Panc1 (cell line): ENCODE measurements at regions not wholly inside any gene's neighbourhood (a gene's known extent, or its start where the extent isn't known, plus 50 kb on each side); places are given as distances from the start of the nearest gene placed in this dataset.

Source experiments
- ATAC-seq: fragments of 200-7000 bp; cut with Tn5 transposase; 2 replicates; pipeline ENCODE4 v1.9.1; 2020; ENCODE audit warnings: mild to moderate bottlenecking, moderate library complexity
- BruUV-seq: library from RNA; stranded (reverse); fragments of 400-500 nt; replicated peaks from 2 replicates; lab custom pipeline; 2021; lab: Mats Ljungman, UMichigan
- CTCF ChIA-PET: fragments of 300-600 bp; sonication (Branson Sonifier 250); formaldehyde crosslinking; loops from one replicate; lab custom pipeline; 2022; ENCODE audit warnings: antibody characterized with exemption; lab: Charles Lee
- POLR2A ChIA-PET: fragments of 300-600 bp; sonication (Branson Sonifier 250); formaldehyde crosslinking; loops from one replicate; lab custom pipeline; 2022; ENCODE audit warnings: antibody characterized with exemption; lab: Charles Lee
- DNase-seq: peaks from one replicate; pipeline ENCODE4 v3.0.0-alpha.2; 2010; ENCODE audit warnings: low read depth, low spot score
- H3K27ac ChIP-seq: 2 replicates; pipeline ENCODE4 v1.5.1; 2011; ENCODE audit warnings: mild to moderate bottlenecking, low read length, inconsistent platforms
- H3K27me3 ChIP-seq: fragments of 200-500 bp; sonication (Bioruptor generic); 2 replicates; pipeline ENCODE4 v1.6.0; 2014; ENCODE audit warnings: low read length, inconsistent platforms; ENCODE audit not compliant: control insufficient read depth, insufficient read depth
- H3K36me3 ChIP-seq: fragments of 200-500 bp; sonication (Bioruptor generic); 2 replicates; pipeline ENCODE4 v1.5.1; 2014; ENCODE audit warnings: inconsistent platforms, mild to moderate bottlenecking, low read length, moderate library complexity; ENCODE audit not compliant: control insufficient read depth, insufficient read depth
- H3K4me1 ChIP-seq: 2 replicates; pipeline ENCODE4 v1.5.1; 2011; ENCODE audit warnings: inconsistent platforms, mild to moderate bottlenecking, low read length, moderate library complexity; ENCODE audit not compliant: control insufficient read depth, insufficient read depth
- H3K4me3 ChIP-seq, 2 experiments: 2 replicates each; pipeline ENCODE4 v1.5.1; 2011 to 2012; ENCODE audit warnings: low read depth in 2 of 2, low read length in 2 of 2, mild to moderate bottlenecking in 2 of 2, inconsistent platforms in 1 of 2, moderate library complexity in 1 of 2
- H3K9me3 ChIP-seq: fragments of 200-500 bp; sonication (Bioruptor generic); 2 replicates; pipeline ENCODE4 v1.5.1; 2014; ENCODE audit warnings: low read depth, mild to moderate bottlenecking, inconsistent platforms, low read length, moderate library complexity; ENCODE audit not compliant: control insufficient read depth, insufficient read depth
- POLR2AphosphoS5 ChIP-seq: IDR thresholded peaks from 2 replicates; pipeline ENCODE4 v1.6.1; 2012; ENCODE audit warnings: mild to moderate bottlenecking, low read depth, low read length, moderate library complexity
- SIN3A ChIP-seq: IDR thresholded peaks from 2 replicates; pipeline ENCODE4 v1.6.1; 2012; ENCODE audit warnings: low read depth, mild to moderate bottlenecking, low read length, moderate library complexity, borderline replicate concordance; ENCODE audit not compliant: insufficient read depth
- TCF7L2 ChIP-seq: IDR thresholded peaks from 2 replicates; pipeline ENCODE4 v1.6.1; 2011; ENCODE audit warnings: mild to moderate bottlenecking, low read depth, low read length, inconsistent platforms
- in situ Hi-C: cut with HindIII; loops from 2 replicates; pipeline ENCODE4 v1.10.0; 2016; ENCODE audit warnings: low sequenced_read_pairs, low pct_unique_long_range_greater_than_20kb
- intact Hi-C: fragments of 100-400 bp; cut with micrococcal nuclease; formaldehyde crosslinking; loops from one replicate; pipeline ENCODE4 v1.10.0; 2022; ENCODE audit not compliant: unreplicated experiment
- TF ChIP-seq, protein P1 (sequence below), 2 experiments: IDR thresholded peaks; 2 replicates each; pipeline ENCODE4 v1.6.1; 2011 to 2012; ENCODE audit warnings: low read depth in 2 of 2, control low read depth in 1 of 2, low read length in 1 of 2, mild to moderate bottlenecking in 1 of 2, moderate library complexity in 1 of 2; ENCODE audit not compliant: insufficient read depth in 1 of 2
- TF ChIP-seq, protein P2 (sequence below): fragments of 450-650 bp; IDR thresholded peaks from 2 replicates; pipeline ENCODE4 v1.5.1; 2017; ENCODE audit warnings: mild to moderate bottlenecking

DNA sequence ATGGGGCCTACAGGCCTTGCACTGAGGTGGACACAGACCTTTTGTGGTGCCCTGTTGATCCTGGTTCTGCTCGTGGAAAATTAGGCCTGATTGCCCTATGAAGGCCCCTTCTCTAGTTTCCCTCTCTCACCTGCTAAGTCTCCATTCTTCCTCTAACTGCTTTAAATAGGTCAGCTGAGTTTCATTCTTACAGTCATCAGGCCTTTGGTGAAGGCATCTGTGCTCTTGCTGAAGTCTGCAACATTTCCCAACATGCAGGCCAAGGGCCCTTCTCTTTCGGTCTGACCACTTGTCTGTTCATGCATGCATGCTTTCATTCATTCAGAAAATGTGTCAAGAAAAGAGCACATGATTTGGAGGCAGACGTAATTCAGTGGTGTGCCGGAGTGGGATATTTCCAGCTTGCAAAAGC is 244.0 kb downstream of the BUB3 start:
- TF ChIP-seq, protein P1, sequence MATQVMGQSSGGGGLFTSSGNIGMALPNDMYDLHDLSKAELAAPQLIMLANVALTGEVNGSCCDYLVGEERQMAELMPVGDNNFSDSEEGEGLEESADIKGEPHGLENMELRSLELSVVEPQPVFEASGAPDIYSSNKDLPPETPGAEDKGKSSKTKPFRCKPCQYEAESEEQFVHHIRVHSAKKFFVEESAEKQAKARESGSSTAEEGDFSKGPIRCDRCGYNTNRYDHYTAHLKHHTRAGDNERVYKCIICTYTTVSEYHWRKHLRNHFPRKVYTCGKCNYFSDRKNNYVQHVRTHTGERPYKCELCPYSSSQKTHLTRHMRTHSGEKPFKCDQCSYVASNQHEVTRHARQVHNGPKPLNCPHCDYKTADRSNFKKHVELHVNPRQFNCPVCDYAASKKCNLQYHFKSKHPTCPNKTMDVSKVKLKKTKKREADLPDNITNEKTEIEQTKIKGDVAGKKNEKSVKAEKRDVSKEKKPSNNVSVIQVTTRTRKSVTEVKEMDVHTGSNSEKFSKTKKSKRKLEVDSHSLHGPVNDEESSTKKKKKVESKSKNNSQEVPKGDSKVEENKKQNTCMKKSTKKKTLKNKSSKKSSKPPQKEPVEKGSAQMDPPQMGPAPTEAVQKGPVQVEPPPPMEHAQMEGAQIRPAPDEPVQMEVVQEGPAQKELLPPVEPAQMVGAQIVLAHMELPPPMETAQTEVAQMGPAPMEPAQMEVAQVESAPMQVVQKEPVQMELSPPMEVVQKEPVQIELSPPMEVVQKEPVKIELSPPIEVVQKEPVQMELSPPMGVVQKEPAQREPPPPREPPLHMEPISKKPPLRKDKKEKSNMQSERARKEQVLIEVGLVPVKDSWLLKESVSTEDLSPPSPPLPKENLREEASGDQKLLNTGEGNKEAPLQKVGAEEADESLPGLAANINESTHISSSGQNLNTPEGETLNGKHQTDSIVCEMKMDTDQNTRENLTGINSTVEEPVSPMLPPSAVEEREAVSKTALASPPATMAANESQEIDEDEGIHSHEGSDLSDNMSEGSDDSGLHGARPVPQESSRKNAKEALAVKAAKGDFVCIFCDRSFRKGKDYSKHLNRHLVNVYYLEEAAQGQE (IDR thresholded peaks at IDR 0.05; ENCODE audit: insufficient read depth in 1 of 2, low read depth in 2 of 2, low read length in 1 of 2) = no peak
- TF ChIP-seq POLR2AphosphoS5 (no peak), TCF7L2 (no peak), SIN3A (no peak)
- TF ChIP-seq, protein P2, sequence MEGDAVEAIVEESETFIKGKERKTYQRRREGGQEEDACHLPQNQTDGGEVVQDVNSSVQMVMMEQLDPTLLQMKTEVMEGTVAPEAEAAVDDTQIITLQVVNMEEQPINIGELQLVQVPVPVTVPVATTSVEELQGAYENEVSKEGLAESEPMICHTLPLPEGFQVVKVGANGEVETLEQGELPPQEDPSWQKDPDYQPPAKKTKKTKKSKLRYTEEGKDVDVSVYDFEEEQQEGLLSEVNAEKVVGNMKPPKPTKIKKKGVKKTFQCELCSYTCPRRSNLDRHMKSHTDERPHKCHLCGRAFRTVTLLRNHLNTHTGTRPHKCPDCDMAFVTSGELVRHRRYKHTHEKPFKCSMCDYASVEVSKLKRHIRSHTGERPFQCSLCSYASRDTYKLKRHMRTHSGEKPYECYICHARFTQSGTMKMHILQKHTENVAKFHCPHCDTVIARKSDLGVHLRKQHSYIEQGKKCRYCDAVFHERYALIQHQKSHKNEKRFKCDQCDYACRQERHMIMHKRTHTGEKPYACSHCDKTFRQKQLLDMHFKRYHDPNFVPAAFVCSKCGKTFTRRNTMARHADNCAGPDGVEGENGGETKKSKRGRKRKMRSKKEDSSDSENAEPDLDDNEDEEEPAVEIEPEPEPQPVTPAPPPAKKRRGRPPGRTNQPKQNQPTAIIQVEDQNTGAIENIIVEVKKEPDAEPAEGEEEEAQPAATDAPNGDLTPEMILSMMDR = no peak
- DNase-seq = no peak
- Histone ChIP-seq H3K36me3 (no peaks in the 10 kb centered on the region), H3K27ac (no peak overlapping the region), H3K4me3 (no peak overlapping the region), H3K4me1 (no peaks in the 10 kb centered on the region), H3K27me3 (no peaks in the 10 kb centered on the region), H3K9me3 (no peaks in the 10 kb centered on the region)
- ChIA-PET CTCF (no interaction called here), POLR2A (no interaction called here)
- no TSS peak for BruUV-seq
- intact Hi-C loops (no loop called here), in situ Hi-C loops (no loop called here)
- no peak for ATAC-seq

DNA sequence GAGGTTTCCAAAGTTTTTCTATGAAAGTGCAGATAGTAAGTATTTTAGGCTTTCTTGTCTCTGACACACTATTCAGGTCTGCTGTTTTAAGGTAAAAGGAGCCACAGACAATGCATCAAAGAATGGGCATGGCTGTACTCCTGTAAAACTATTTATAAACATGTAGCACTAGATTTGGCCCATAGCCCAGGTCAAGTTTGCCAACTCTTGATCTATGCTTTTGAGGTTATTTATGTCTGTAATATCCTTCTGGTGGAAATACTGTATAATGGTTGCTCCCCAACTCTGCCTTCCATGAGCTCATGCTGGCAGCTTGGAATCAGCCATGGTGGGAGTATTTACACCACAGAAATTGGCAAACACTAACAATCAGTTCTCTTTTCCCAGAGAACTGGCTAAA is 244.6 kb downstream of the BUB3 start:
- ATAC-seq (no peak), DNase-seq (no peak)
- intact Hi-C loops (no loop called here), in situ Hi-C loops (no loop called here)
- no TSS peak for BruUV-seq
- Histone ChIP-seq H3K27ac (no peak overlapping the region), H3K9me3 (0 out of 2 replicates have a peak, but pooled peaks cover 3% of the 10 kb centered on the region), H3K4me3 (no peak overlapping the region), H3K27me3 (no peaks in the 10 kb centered on the region), H3K4me1 (no peaks in the 10 kb centered on the region), H3K36me3 (no peaks in the 10 kb centered on the region)
- CTCF ChIA-PET = no interaction called here
- TF ChIP-seq TCF7L2 = no peak
- POLR2A ChIA-PET = interaction anchor here (0.6 kb wide), 1 partner anchor 11 kb away, joined by 3 read pairs; no protein-coding TSS in a partner anchor

DNA sequence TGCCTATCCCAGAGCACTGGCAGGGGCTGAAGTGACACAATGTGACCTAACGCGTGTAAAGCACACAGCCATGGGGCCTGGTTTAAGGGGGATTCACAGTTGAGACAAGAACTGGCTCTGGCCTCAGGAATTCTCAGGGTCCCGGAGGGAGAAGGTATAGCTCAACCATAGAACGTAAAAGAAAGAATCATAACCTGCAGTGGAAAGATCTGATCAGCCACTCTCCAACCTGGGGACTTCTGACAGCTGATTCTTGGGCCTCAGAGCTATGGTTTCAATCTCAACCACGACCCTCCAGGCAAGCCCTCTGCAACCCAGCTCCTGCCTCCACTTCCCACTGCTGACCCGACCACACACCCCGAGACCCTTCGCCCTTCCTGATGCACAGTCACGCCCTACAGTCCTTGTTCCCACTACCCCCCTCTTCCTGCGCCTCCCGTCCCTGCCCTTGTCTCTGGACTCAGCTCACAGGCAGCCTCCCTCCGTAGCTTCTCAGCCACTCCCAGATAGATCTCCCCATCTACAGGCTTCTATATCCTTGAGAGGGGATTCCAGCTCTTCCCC is 245.2 kb downstream of the BUB3 start:
- no peaks in the 10 kb centered on the region for H3K4me1 ChIP-seq
- H3K27ac ChIP-seq = no peak overlapping the region
- no peaks in the 10 kb centered on the region for H3K27me3 ChIP-seq
- peaks cover 5% of the 10 kb centered on the region for H3K9me3 ChIP-seq
- BruUV-seq = no TSS peak
- no peak overlapping the region for H3K4me3 ChIP-seq
- in situ Hi-C loops = no loop called here
- no peak for DNase-seq
- no peak for ATAC-seq
- ChIA-PET CTCF (no interaction called here), POLR2A (interaction anchor here (0.6 kb wide), 1 partner anchor 10 kb away, joined by 3 read pairs; no protein-coding TSS in a partner anchor)
- intact Hi-C loops = no loop called here
- no peaks in the 10 kb centered on the region for H3K36me3 ChIP-seq
- TF ChIP-seq TCF7L2 = no peak
- TF ChIP-seq, protein P2 = no peak
- no peak for TF ChIP-seq POLR2AphosphoS5
- no peak for TF ChIP-seq SIN3A
- TF ChIP-seq, protein P1 (IDR thresholded peaks at IDR 0.05; ENCODE audit: insufficient read depth in 1 of 2, low read depth in 2 of 2, low read length in 1 of 2) = no peak
